G401.6 (cell line): ENCODE measurements at regions not wholly inside any gene's neighbourhood (a gene's known extent, or its start where the extent isn't known, plus 50 kb on each side); places are given as distances from the start of the nearest gene placed in this dataset.

Experiments
- FAIRE-seq: peaks from 2 replicates; lab custom pipeline; 2012; peaks lifted over from hg19 to GRCh38; lab: Jason Lieb, UNC

GRCh38 chr4:175947117-175947722 lies 118.4 kb upstream of the WDR17 start:
- FAIRE-seq: peak; percentile 97

- no peak for FAIRE-seq
Measured at GRCh38 chr4:175951794-175952193, 113.8 kb upstream of the WDR17 start.

GRCh38 chr4:175953116-175953515 lies 112.5 kb upstream of the WDR17 start:
- FAIRE-seq: no peak

GRCh38 chr4:175953960-175954521 lies 111.6 kb upstream of the WDR17 start:
- no peak for FAIRE-seq

- FAIRE-seq: no peak
Measured at GRCh38 chr4:175954685-175955084, 111.0 kb upstream of the WDR17 start.

GRCh38 chr4:175961604-175962003 lies 104.0 kb upstream of the WDR17 start:
- FAIRE-seq: no peak

GRCh38 chr4:175970072-175970471 lies 95.6 kb upstream of the WDR17 start:
- FAIRE-seq: no peak

- FAIRE-seq: no peak
Measured at GRCh38 chr4:175970724-175971123, 94.9 kb upstream of the WDR17 start.

- FAIRE-seq: no peak
Measured at GRCh38 chr4:175971388-175972179, 94.1 kb upstream of the WDR17 start.

- FAIRE-seq: no peak
Measured at GRCh38 chr4:175973027-175973923, 92.4 kb upstream of the WDR17 start.

GRCh38 chr4:175983636-175984035 lies 82.0 kb upstream of the WDR17 start:
- FAIRE-seq: no peak

- no peak for FAIRE-seq
Measured at GRCh38 chr4:175986668-175987067, 79.0 kb upstream of the WDR17 start.

GRCh38 chr4:175988511-175988910 lies 77.1 kb upstream of the WDR17 start:
- FAIRE-seq: no peak

- FAIRE-seq: no peak
Measured at GRCh38 chr4:175996206-175996605, 69.4 kb upstream of the WDR17 start.

- FAIRE-seq: no peak
Measured at GRCh38 chr4:175997291-175997690, 68.3 kb upstream of the WDR17 start.

- FAIRE-seq: no peak
Measured at GRCh38 chr4:175998782-175999181, 66.9 kb upstream of the WDR17 start.

- FAIRE-seq: no peak
Measured at GRCh38 chr4:175999944-176000343, 65.7 kb upstream of the WDR17 start.

GRCh38 chr4:176001151-176002006 lies 64.3 kb upstream of the WDR17 start:
- no peak for FAIRE-seq

GRCh38 chr4:176002007-176002613 lies 63.5 kb upstream of the WDR17 start:
- FAIRE-seq: no peak

GRCh38 chr4:176005766-176006165 lies 59.9 kb upstream of the WDR17 start:
- FAIRE-seq: no peak

- FAIRE-seq: no peak
Measured at GRCh38 chr4:176009254-176009653, 56.4 kb upstream of the WDR17 start.
